Lung (tissue), 11 donors: ENCODE measurements at regions not wholly inside any gene's neighbourhood (a gene's known extent, or its start where the extent isn't known, plus 50 kb on each side); places are given as distances from the start of the nearest gene placed in this dataset.

ENCODE experiments used
- ATAC-seq: fragments of 200-7000 bp; cut with Tn5 transposase; one replicate; pipeline ENCODE4 v1.9.1; 2020; ENCODE audit warnings: moderate number of reproducible peaks; ENCODE audit not compliant: insufficient read depth, low FRiP score
- DNase-seq, 3 donors: peaks; one replicate each; pipeline ENCODE4 v3.0.0-alpha.2; 2013 to 2017
- H3K27ac ChIP-seq, 2 donors: one replicate each; pipeline ENCODE4 v1.5.1; 2013; ENCODE audit warnings: mild to moderate bottlenecking in 2 of 2, moderate library complexity in 2 of 2, control low read depth in 1 of 2, inconsistent platforms in 1 of 2, low read depth in 1 of 2, low read length in 1 of 2
- H3K27me3 ChIP-seq, 3 donors: one replicate each; pipeline ENCODE4 v1.5.1; 2013; ENCODE audit warnings: low read length in 2 of 3; ENCODE audit not compliant: control insufficient read depth in 3 of 3, insufficient read depth in 3 of 3
- H3K36me3 ChIP-seq, 4 donors: one replicate each; pipeline ENCODE4 v1.5.1; 2013; ENCODE audit warnings: low read length in 4 of 4, mild to moderate bottlenecking in 1 of 4, moderate library complexity in 1 of 4; ENCODE audit not compliant: control insufficient read depth in 4 of 4, insufficient read depth in 4 of 4
- H3K4me1 ChIP-seq, 5 donors: one replicate each; pipeline ENCODE4 v1.5.1; 2013; ENCODE audit warnings: low read length in 5 of 5, mild to moderate bottlenecking in 2 of 5, moderate library complexity in 1 of 5; ENCODE audit not compliant: control insufficient read depth in 5 of 5, insufficient read depth in 5 of 5
- H3K4me3 ChIP-seq: one replicate; pipeline ENCODE4 v1.5.1; 2013; ENCODE audit warnings: mild to moderate bottlenecking, control low read depth, moderate library complexity
- H3K9ac ChIP-seq, 2 donors: one replicate each; pipeline ENCODE4 v1.5.1; 2013; ENCODE audit warnings: low read length in 2 of 2, control low read depth in 1 of 2; ENCODE audit not compliant: insufficient read depth in 1 of 2
- H3K9me3 ChIP-seq, 4 donors: one replicate each; pipeline ENCODE4 v1.5.1; 2013; ENCODE audit warnings: low read length in 3 of 4, mild to moderate bottlenecking in 1 of 4, moderate library complexity in 1 of 4; ENCODE audit not compliant: control insufficient read depth in 4 of 4, insufficient read depth in 3 of 4
- WGBS, 2 donors: extraction: QIAGEN DNeasy Blood & Tissue Kit; methylation state at CpG; one replicate each; pipeline ENCODE4 v1.1.7; 2013; 5-methylcytosine and 5-hydroxymethylcytosine counted together
- TF ChIP-seq, protein P1 (sequence below): IDR thresholded peaks from 2 replicates; pipeline ENCODE4 v1.5.1; 2012; ENCODE audit warnings: mild to moderate bottlenecking; ENCODE audit errors: control extremely low read depth, extremely low read depth
- donor health status: control.
- donor health status: control.
- donor health status: Bipolar disorder and iron deficiency.
- donor health status: healthy.
- donor health status: DM: yes; HTN: yes; CAD: no.

DNA sequence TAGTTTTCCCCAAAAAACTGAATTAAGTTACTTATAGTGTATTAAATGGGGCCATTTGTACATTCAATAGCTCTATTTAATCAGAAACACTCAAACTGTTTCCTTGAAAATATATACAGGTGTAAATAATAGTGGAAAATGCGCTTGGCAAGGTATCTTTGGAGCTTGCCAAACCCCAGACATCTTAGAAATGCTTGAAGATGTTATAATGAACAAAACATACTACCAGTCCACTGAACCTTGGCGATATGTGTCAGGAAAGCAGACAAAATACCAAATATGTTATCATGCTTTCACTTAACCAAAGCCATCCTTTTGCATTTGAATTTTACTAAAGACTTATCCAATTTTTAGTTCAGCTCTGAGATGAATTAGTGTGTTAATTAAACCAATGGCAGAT is 352.7 kb upstream of the SEMA3A start:
- no peak for ATAC-seq

DNA sequence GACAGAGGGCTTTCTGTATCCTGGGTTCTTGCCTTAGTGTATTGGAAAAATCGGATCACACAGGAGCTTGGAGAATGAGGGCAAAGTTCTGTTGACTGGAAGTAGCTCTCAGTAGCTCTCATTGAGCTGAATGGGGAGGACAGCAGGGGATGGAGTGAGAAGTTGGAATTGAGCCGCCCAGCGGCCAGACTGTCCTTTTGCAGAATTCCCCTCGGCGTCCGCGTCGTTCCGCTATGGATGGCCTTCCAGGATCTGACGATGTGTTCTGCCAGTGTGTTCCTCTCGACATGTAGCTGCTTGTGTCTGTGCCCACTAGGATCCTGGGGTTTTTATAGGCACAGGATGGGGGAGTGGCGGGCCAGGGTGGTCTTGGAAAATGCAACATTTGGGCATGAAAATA is 351.8 kb upstream of the SEMA3A start:
- WGBS, 2 donors = 95 to 96% methylated on average over 12 of the region's 12 CpGs
- TF ChIP-seq, protein P1, sequence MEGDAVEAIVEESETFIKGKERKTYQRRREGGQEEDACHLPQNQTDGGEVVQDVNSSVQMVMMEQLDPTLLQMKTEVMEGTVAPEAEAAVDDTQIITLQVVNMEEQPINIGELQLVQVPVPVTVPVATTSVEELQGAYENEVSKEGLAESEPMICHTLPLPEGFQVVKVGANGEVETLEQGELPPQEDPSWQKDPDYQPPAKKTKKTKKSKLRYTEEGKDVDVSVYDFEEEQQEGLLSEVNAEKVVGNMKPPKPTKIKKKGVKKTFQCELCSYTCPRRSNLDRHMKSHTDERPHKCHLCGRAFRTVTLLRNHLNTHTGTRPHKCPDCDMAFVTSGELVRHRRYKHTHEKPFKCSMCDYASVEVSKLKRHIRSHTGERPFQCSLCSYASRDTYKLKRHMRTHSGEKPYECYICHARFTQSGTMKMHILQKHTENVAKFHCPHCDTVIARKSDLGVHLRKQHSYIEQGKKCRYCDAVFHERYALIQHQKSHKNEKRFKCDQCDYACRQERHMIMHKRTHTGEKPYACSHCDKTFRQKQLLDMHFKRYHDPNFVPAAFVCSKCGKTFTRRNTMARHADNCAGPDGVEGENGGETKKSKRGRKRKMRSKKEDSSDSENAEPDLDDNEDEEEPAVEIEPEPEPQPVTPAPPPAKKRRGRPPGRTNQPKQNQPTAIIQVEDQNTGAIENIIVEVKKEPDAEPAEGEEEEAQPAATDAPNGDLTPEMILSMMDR = no peak
- no peaks in the 10 kb centered on the region for H3K27me3 ChIP-seq
- H3K9me3 ChIP-seq = peaks cover 0 to 3% (median 0%) of the 10 kb centered on the region in 4 donors
- DNase-seq (no peak), ATAC-seq (no peak)
- no peak overlapping the region for H3K27ac ChIP-seq
- H3K36me3 ChIP-seq = no peaks in the 10 kb centered on the region
- H3K9ac ChIP-seq = no peak overlapping the region
- H3K4me3 ChIP-seq = no peak overlapping the region
- H3K4me1 ChIP-seq = peaks cover 0 to 20% (median 2%) of the 10 kb centered on the region in 5 donors

More for the DNA sequence above, 352.7 kb upstream of the SEMA3A start:
- no peaks in the 10 kb centered on the region for H3K27me3 ChIP-seq
- peaks cover 0 to 20% (median 2%) of the 10 kb centered on the region in 5 donors for H3K4me1 ChIP-seq
- TF ChIP-seq, protein P1 = no peak
- no peaks in the 10 kb centered on the region for H3K36me3 ChIP-seq
- H3K4me3 ChIP-seq = no peak overlapping the region
- H3K27ac ChIP-seq = no peak overlapping the region
- peaks cover 0 to 3% (median 0%) of the 10 kb centered on the region in 4 donors for H3K9me3 ChIP-seq
- H3K9ac ChIP-seq = no peak overlapping the region
- DNase-seq = no peak
- 90 to 93% methylated on average over 2 of the region's 2 CpGs for WGBS, 2 donors

- H3K4me1 ChIP-seq = no peaks in the 10 kb centered on the region
- H3K27me3 ChIP-seq = no peaks in the 10 kb centered on the region
- no peaks in the 10 kb centered on the region for H3K9me3 ChIP-seq
- no peaks in the 10 kb centered on the region for H3K36me3 ChIP-seq
- no peak overlapping the region for H3K27ac ChIP-seq
- no peak overlapping the region for H3K4me3 ChIP-seq
- TF ChIP-seq, protein P1 = no peak
- ATAC-seq = no peak
- H3K9ac ChIP-seq = no peak overlapping the region
- 78 to 88% methylated on average over 5 of the region's 5 CpGs for WGBS, 2 donors
- DNase-seq = no peak
Measured at GRCh38 chr7:84538268-84538667, 343.7 kb upstream of the SEMA3A start.

DNA sequence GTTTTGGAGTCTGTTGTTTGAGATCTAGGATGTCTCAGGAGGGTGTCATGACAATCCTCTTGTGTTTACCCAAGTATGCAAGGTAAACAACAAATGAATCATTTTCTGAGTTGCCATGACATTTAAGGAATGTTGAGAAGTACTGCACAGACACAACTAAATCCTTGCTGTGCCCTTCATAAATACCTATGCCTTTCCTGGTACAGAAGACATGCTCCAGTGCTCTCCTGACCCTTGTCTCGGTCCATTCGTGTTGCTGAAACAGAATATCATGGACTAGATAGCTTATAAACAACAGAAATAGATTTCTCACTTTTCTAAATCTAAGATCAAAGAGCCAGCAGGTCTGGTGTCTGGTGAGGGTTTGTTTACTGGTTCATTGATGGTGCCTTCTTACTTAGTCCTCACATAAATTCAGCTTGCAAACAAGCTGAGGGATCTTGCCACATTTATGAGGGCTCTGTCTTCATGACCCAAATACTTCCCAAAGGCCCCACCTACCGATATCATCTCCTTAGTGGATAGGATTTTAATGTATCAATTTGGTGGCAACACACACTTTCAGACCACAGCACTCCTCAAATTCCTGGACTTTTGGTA is 341.8 kb upstream of the SEMA3A start:
- 76 to 83% methylated on average over 3 of the region's 3 CpGs for WGBS, 2 donors

More for the DNA sequence above, 341.8 kb upstream of the SEMA3A start:
- H3K36me3 ChIP-seq = no peaks in the 10 kb centered on the region
- H3K27ac ChIP-seq = no peak overlapping the region
- ATAC-seq = no peak
- DNase-seq = no peak
- no peaks in the 10 kb centered on the region for H3K4me1 ChIP-seq
- no peak overlapping the region for H3K9ac ChIP-seq
- H3K4me3 ChIP-seq = no peak overlapping the region
- no peaks in the 10 kb centered on the region for H3K9me3 ChIP-seq
- TF ChIP-seq, protein P1 = no peak
- H3K27me3 ChIP-seq = no peaks in the 10 kb centered on the region
